Astrocyte (in vitro differentiated cells and primary cell): ENCODE measurements at regions not wholly inside any gene's neighbourhood (a gene's known extent, or its start where the extent isn't known, plus 50 kb on each side); places are given as distances from the start of the nearest gene placed in this dataset.

Experiments used
- EZH2 ChIP-seq: IDR thresholded peaks from 2 replicates; pipeline ENCODE4 v1.6.1; 2012; ENCODE audit warnings: mild to moderate bottlenecking, low read length, inconsistent platforms; ENCODE audit not compliant: insufficient read depth
- TF ChIP-seq, protein P1 (sequence below): IDR thresholded peaks from 2 replicates; pipeline ENCODE4 v1.5.1; 2011; ENCODE audit warnings: low read depth, mild to moderate bottlenecking, inconsistent platforms, low read length, moderate library complexity; ENCODE audit not compliant: insufficient read depth

DNA sequence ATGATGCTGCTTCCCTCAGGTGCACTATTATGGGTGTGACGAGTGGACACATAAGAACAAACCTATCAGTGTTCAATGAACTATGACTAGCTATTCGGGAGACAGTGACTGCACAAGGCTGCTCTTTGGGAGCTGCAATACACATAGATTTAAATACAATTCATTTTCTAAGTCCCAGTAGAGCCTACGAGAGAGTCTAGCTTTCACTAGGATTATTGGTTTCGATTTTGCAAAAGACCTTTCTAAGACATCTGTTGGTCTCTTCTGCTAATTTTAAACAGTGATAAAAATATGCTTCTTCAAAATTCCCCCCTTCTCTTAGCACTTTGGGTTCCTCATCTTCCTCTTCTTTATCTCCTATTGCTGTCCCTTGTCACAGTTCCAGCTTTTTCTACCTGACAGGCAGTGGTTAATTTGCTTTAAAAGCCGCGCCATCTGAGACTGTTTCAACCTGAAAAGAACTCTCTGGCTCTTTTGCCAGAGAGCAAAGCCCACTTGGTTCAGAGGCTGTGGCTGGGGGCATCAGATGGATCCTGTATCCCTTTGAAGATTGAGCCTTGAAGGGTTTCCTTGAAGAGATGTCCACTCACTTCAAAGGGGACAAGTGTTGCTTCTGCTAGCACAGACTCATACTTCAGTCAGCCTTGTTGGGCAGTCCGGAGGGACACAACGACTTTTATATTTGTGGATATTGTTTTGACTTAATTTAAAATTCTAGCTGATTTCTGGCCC lies 241.5 kb downstream of the MAN2A1 start:
- TF ChIP-seq EZH2, result no peak
- TF ChIP-seq, protein P1, sequence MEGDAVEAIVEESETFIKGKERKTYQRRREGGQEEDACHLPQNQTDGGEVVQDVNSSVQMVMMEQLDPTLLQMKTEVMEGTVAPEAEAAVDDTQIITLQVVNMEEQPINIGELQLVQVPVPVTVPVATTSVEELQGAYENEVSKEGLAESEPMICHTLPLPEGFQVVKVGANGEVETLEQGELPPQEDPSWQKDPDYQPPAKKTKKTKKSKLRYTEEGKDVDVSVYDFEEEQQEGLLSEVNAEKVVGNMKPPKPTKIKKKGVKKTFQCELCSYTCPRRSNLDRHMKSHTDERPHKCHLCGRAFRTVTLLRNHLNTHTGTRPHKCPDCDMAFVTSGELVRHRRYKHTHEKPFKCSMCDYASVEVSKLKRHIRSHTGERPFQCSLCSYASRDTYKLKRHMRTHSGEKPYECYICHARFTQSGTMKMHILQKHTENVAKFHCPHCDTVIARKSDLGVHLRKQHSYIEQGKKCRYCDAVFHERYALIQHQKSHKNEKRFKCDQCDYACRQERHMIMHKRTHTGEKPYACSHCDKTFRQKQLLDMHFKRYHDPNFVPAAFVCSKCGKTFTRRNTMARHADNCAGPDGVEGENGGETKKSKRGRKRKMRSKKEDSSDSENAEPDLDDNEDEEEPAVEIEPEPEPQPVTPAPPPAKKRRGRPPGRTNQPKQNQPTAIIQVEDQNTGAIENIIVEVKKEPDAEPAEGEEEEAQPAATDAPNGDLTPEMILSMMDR, result no peak
